ENCODE measurements at regions not wholly inside any gene's neighbourhood (a gene's known extent, or its start where the extent isn't known, plus 50 kb on each side); places are given as distances from the start of the nearest gene placed in this dataset.

- Mint-ChIP-seq H3K36me3 (ENCODE audit: insufficient read depth in 1 of 3, low read depth in 3 of 3) (peaks cover 0 to 18% (median 9%) of the 10 kb centered on the region in 3 experiments; a peak in 5 of 7 replicates), H3K9me3 (peaks cover 0 to 35% of the 10 kb centered on the region in 2 experiments; a peak in 4 of 5 replicates), H3K4me1 (peaks cover 9 to 32% of the 10 kb centered on the region in 2 experiments), H3K27me3 (ENCODE audit: low read depth) (peaks cover 57% of the 10 kb centered on the region), H3K27ac (no peak overlapping the region), H3K4me3 (no peak overlapping the region)
- H3K14ac ChIP-seq (ENCODE audit: insufficient read depth, low read length) = no peak overlapping the region
- no peak overlapping the region for H2BK15ac ChIP-seq (ENCODE audit: low read depth, low read length)
- DNase-seq = no peak
- H3K9ac ChIP-seq (ENCODE audit: extremely low read depth, insufficient read length, low read length) = no peak overlapping the region
- H3K23me2 ChIP-seq (ENCODE audit: insufficient read length, low read depth, low read length, poor library complexity, severe bottlenecking) = no peaks in the 10 kb centered on the region
- no peak overlapping the region for H3T11ph ChIP-seq (ENCODE audit: low read length)
- no peaks in the 10 kb centered on the region; the same call in 1 of the 2 replicates for H3K4me1 ChIP-seq (ENCODE audit: insufficient read depth, low read length)
- H3K9me3 ChIP-seq (ENCODE audit: control insufficient read depth, low read depth, low read length) = peaks cover 8% of the 10 kb centered on the region
- H2BK120ac ChIP-seq (ENCODE audit: low read depth, low read length, poor library complexity, severe bottlenecking) = no peak overlapping the region
- H2BK20ac ChIP-seq (ENCODE audit: low read depth, low read length, poor library complexity, severe bottlenecking) = no peak overlapping the region
- TF ChIP-seq, protein P1, sequence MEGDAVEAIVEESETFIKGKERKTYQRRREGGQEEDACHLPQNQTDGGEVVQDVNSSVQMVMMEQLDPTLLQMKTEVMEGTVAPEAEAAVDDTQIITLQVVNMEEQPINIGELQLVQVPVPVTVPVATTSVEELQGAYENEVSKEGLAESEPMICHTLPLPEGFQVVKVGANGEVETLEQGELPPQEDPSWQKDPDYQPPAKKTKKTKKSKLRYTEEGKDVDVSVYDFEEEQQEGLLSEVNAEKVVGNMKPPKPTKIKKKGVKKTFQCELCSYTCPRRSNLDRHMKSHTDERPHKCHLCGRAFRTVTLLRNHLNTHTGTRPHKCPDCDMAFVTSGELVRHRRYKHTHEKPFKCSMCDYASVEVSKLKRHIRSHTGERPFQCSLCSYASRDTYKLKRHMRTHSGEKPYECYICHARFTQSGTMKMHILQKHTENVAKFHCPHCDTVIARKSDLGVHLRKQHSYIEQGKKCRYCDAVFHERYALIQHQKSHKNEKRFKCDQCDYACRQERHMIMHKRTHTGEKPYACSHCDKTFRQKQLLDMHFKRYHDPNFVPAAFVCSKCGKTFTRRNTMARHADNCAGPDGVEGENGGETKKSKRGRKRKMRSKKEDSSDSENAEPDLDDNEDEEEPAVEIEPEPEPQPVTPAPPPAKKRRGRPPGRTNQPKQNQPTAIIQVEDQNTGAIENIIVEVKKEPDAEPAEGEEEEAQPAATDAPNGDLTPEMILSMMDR (conservative IDR thresholded peaks at IDR 0.05) = no peak
- no peaks in the 10 kb centered on the region for H3K79me2 ChIP-seq (ENCODE audit: insufficient read depth, low read length)
- no peaks in the 10 kb centered on the region for H4K20me1 ChIP-seq (ENCODE audit: control insufficient read depth, insufficient read depth, insufficient read length)
- WGBS (ENCODE audit: extremely low coverage, insufficient read length, low lambda C conversion rate) = no CpG with 5 or more reads among the region's 4 CpGs
- H4K5ac ChIP-seq (ENCODE audit: insufficient read length, low read depth, low read length) = no peak overlapping the region
- H2AFZ ChIP-seq (ENCODE audit: low read length) = no peak overlapping the region
- H3K23ac ChIP-seq (ENCODE audit: insufficient read length, low read depth, low read length) = no peak overlapping the region
- H3K18ac ChIP-seq (ENCODE audit: insufficient read length, low read depth, low read length) = no peak overlapping the region
- H2BK12ac ChIP-seq (ENCODE audit: insufficient read length, low read depth, low read length) = no peak overlapping the region
- H3K4me2 ChIP-seq (ENCODE audit: insufficient read depth, insufficient read length, low read length) = no peak overlapping the region
- H3K27ac ChIP-seq (ENCODE audit: insufficient read length, low read depth, low read length) = no peak overlapping the region
- no peak overlapping the region for H3K4ac ChIP-seq (ENCODE audit: low read depth, low read length)
- peaks cover 38% of the 10 kb centered on the region for H3K27me3 ChIP-seq (ENCODE audit: insufficient read depth, low read length)
- no peak overlapping the region for H3K56ac ChIP-seq (ENCODE audit: insufficient read length, low read depth, low read length)
- H4K91ac ChIP-seq (ENCODE audit: insufficient read length, low read depth, low read length) = no peak overlapping the region
- no peak overlapping the region for H4K8ac ChIP-seq (replicated peaks; ENCODE audit: insufficient read length, low read depth, low read length)
- no peak overlapping the region for H2AK5ac ChIP-seq (ENCODE audit: insufficient read length, low read length)
- H3K79me1 ChIP-seq (ENCODE audit: insufficient read depth, low read depth, low read length, poor library complexity, severe bottlenecking) = no peaks in the 10 kb centered on the region
- H2BK5ac ChIP-seq (ENCODE audit: insufficient read length, low read length) = no peak overlapping the region
These were observed 171.5 kb upstream of the GRB10 start for GRCh38 chr7:50954245-50954644.

Measured in H9 (cell line).